LNCAP (cell line): ENCODE measurements at regions not wholly inside any gene's neighbourhood (a gene's known extent, or its start where the extent isn't known, plus 50 kb on each side); places are given as distances from the start of the nearest gene placed in this dataset.

ENCODE experiments used
- CTCF ChIP-seq: fragments of 450-650 bp; IDR thresholded peaks from 2 replicates; pipeline ENCODE4 v1.5.1; 2017; ENCODE audit warnings: mild to moderate bottlenecking

- no peak for TF ChIP-seq CTCF
Observed at GRCh38 chr22:48749555-48750227, 1078.0 kb downstream of the BRD1 start.

GRCh38 chr22:48748860-48749554 is 1078.7 kb downstream of the BRD1 start:
- TF ChIP-seq CTCF: no peak

GRCh38 chr22:48748113-48748859 is 1079.4 kb downstream of the BRD1 start:
- no peak for TF ChIP-seq CTCF

GRCh38 chr22:48746789-48747425 is 1080.8 kb downstream of the BRD1 start:
- TF ChIP-seq CTCF: no peak

- TF ChIP-seq CTCF: no peak
Observed at GRCh38 chr22:48745842-48746788, 1081.6 kb downstream of the BRD1 start.

GRCh38 chr22:48744967-48745841 is 1082.5 kb downstream of the BRD1 start:
- TF ChIP-seq CTCF: no peak
